ENCODE measurements at regions not wholly inside any gene's neighbourhood (a gene's known extent, or its start where the extent isn't known, plus 50 kb on each side); places are given as distances from the start of the nearest gene placed in this dataset.

- peaks cover 0 to 5% (median 0%) of the 10 kb centered on the region in 8 donors for H3K9me3 ChIP-seq
- DNase-seq: no peak
- H3K4me3 ChIP-seq: no peak overlapping the region
- 86 to 92% (median 88%) methylated on average over 6 of the region's 6 CpGs for WGBS, 5 donors
- no peaks in the 10 kb centered on the region for H3K4me1 ChIP-seq
- H3K36me3 ChIP-seq: no peaks in the 10 kb centered on the region
- intact Hi-C loops (cut with DNase I; ENCODE audit: low total_unique reads): no loop called here
- TF ChIP-seq CTCF (IDR thresholded peaks at IDR 0.05 in 8 of 11, conservative IDR thresholded peaks at IDR 0.05 in 3 of 11) (no peak), POLR2A (IDR thresholded peaks at IDR 0.05) (no peak), POLR2AphosphoS5 (IDR thresholded peaks at IDR 0.05) (no peak)
- H3K27ac ChIP-seq: no peak overlapping the region
- no peaks in the 10 kb centered on the region for H3K27me3 ChIP-seq (replicated peaks in 1 of 7)
Measured at GRCh38 chr13:69566104-69566716, 541.4 kb upstream of the ATXN8OS start.

- no peaks in the 10 kb centered on the region for H3K36me3 ChIP-seq
- intact Hi-C loops (cut with DNase I; ENCODE audit: low total_unique reads): no loop called here
- H3K27me3 ChIP-seq (replicated peaks in 1 of 7): no peaks in the 10 kb centered on the region
- no peaks in the 10 kb centered on the region for H3K4me1 ChIP-seq
- 53 to 80% (median 64%) methylated on average over 4 of the region's 4 CpGs for WGBS, 5 donors
- no peak for TF ChIP-seq POLR2A (IDR thresholded peaks at IDR 0.05)
- TF ChIP-seq CTCF (IDR thresholded peaks at IDR 0.05 in 8 of 11, conservative IDR thresholded peaks at IDR 0.05 in 3 of 11): no peak
- no peak for TF ChIP-seq POLR2AphosphoS5 (IDR thresholded peaks at IDR 0.05)
- no peak overlapping the region for H3K27ac ChIP-seq
- H3K4me3 ChIP-seq: no peak overlapping the region
- H3K9me3 ChIP-seq: peaks cover 0 to 5% (median 0%) of the 10 kb centered on the region in 8 donors
- no peak for DNase-seq
Measured at GRCh38 chr13:69565334-69565733, 542.3 kb upstream of the ATXN8OS start.

- peak; percentile 36 for DNase-seq
- Histone ChIP-seq H3K27ac (no peak overlapping the region), H3K9me3 (peaks cover 0 to 5% (median 0%) of the 10 kb centered on the region in 8 donors), H3K4me1 (no peaks in the 10 kb centered on the region), H3K36me3 (no peaks in the 10 kb centered on the region), H3K4me3 (no peak overlapping the region), H3K27me3 (replicated peaks in 1 of 7) (no peaks in the 10 kb centered on the region)
- intact Hi-C loops (cut with DNase I; ENCODE audit: low total_unique reads): no loop called here
- WGBS, 5 donors: 59 to 82% (median 75%) methylated on average over 5 of the region's 5 CpGs
- TF ChIP-seq POLR2AphosphoS5 (IDR thresholded peaks at IDR 0.05): no peak
Measured at GRCh38 chr13:69556540-69557196, 551.0 kb upstream of the ATXN8OS start.

- DNase-seq: no peak
- Histone ChIP-seq H3K4me1 (no peaks in the 10 kb centered on the region), H3K27me3 (replicated peaks in 1 of 7) (no peaks in the 10 kb centered on the region), H3K4me3 (no peak overlapping the region), H3K27ac (no peak overlapping the region), H3K9me3 (peaks cover 0 to 5% (median 0%) of the 10 kb centered on the region in 8 donors), H3K36me3 (no peaks in the 10 kb centered on the region)
- intact Hi-C loops (cut with DNase I; ENCODE audit: low total_unique reads): no loop called here
- TF ChIP-seq POLR2AphosphoS5 (IDR thresholded peaks at IDR 0.05) (no peak), POLR2A (IDR thresholded peaks at IDR 0.05) (no peak), CTCF (IDR thresholded peaks at IDR 0.05 in 8 of 11, conservative IDR thresholded peaks at IDR 0.05 in 3 of 11) (no peak)
- WGBS, 5 donors: 68 to 83% (median 75%) methylated on average over 2 of the region's 2 CpGs
Measured at GRCh38 chr13:69553976-69554375, 553.6 kb upstream of the ATXN8OS start.

Measured in spleen (tissue), 11 donors.